ENCODE measurements at regions not wholly inside any gene's neighbourhood (a gene's known extent, or its start where the extent isn't known, plus 50 kb on each side); places are given as distances from the start of the nearest gene placed in this dataset.

GRCh38 chr16:66265556-66266141 lies 100.8 kb upstream of the CDH5 start:
- DNase-seq (ENCODE audit: low read depth) = no peak

GRCh38 chr16:66265048-66265415 lies 101.5 kb upstream of the CDH5 start:
- no peak for DNase-seq (ENCODE audit: low read depth)

- DNase-seq (ENCODE audit: low read depth) = no peak
These were observed 102.0 kb upstream of the CDH5 start for GRCh38 chr16:66264311-66265047.

GRCh38 chr16:66263973-66264310 lies 102.5 kb upstream of the CDH5 start:
- DNase-seq (ENCODE audit: low read depth) = no peak

- no peak for DNase-seq (ENCODE audit: low read depth)
These were observed 103.1 kb upstream of the CDH5 start for GRCh38 chr16:66263168-66263972.

- no peak for DNase-seq (ENCODE audit: low read depth)
These were observed 104.0 kb upstream of the CDH5 start for GRCh38 chr16:66262253-66263167.

GRCh38 chr16:66261826-66262225 lies 104.7 kb upstream of the CDH5 start:
- no peak for DNase-seq (ENCODE audit: low read depth)

GRCh38 chr16:66260522-66261254 lies 105.8 kb upstream of the CDH5 start:
- no peak for DNase-seq (ENCODE audit: low read depth)

- no peak for DNase-seq (ENCODE audit: low read depth)
These were observed 107.3 kb upstream of the CDH5 start for GRCh38 chr16:66258916-66259845.

GRCh38 chr16:66256919-66257318 lies 109.6 kb upstream of the CDH5 start:
- DNase-seq (ENCODE audit: low read depth) = no peak

- DNase-seq (ENCODE audit: low read depth) = no peak
These were observed 110.8 kb upstream of the CDH5 start for GRCh38 chr16:66255647-66256046.

- DNase-seq (ENCODE audit: low read depth) = no peak
These were observed 111.7 kb upstream of the CDH5 start for GRCh38 chr16:66254751-66255150.

GRCh38 chr16:66254106-66254505 lies 112.4 kb upstream of the CDH5 start:
- no peak for DNase-seq (ENCODE audit: low read depth)

GRCh38 chr16:66251476-66252160 lies 114.9 kb upstream of the CDH5 start:
- no peak for DNase-seq (ENCODE audit: low read depth)

GRCh38 chr16:66250686-66251431 lies 115.6 kb upstream of the CDH5 start:
- no peak for DNase-seq (ENCODE audit: low read depth)

GRCh38 chr16:66247516-66248481 lies 118.7 kb upstream of the CDH5 start:
- DNase-seq (ENCODE audit: low read depth) = no peak

GRCh38 chr16:66245868-66246267 lies 120.6 kb upstream of the CDH5 start:
- no peak for DNase-seq (ENCODE audit: low read depth)

- no peak for DNase-seq (ENCODE audit: low read depth)
These were observed 121.4 kb upstream of the CDH5 start for GRCh38 chr16:66245072-66245471.

Measured in HS-27A (cell line).